Hepatocyte (in vitro differentiated cells): ENCODE measurements at regions not wholly inside any gene's neighbourhood (a gene's known extent, or its start where the extent isn't known, plus 50 kb on each side); places are given as distances from the start of the nearest gene placed in this dataset.

Source experiments
- EZH2phosphoT487 ChIP-seq: fragments of 200-600 bp; sonication (generic); IDR thresholded peaks from one replicate; pipeline ENCODE4 v1.6.1; 2018; ENCODE audit warnings: antibody characterized with exemption, mild to moderate bottlenecking, low read depth, moderate library complexity; ENCODE audit not compliant: unreplicated experiment, severe bottlenecking
- TF ChIP-seq, protein P1 (sequence below): fragments of 200-600 bp; sonication (generic); IDR thresholded peaks from 2 replicates; pipeline ENCODE4 v1.5.1; 2016; ENCODE audit warnings: antibody characterized with exemption, mild to moderate bottlenecking; ENCODE audit not compliant: poor library complexity

DNA sequence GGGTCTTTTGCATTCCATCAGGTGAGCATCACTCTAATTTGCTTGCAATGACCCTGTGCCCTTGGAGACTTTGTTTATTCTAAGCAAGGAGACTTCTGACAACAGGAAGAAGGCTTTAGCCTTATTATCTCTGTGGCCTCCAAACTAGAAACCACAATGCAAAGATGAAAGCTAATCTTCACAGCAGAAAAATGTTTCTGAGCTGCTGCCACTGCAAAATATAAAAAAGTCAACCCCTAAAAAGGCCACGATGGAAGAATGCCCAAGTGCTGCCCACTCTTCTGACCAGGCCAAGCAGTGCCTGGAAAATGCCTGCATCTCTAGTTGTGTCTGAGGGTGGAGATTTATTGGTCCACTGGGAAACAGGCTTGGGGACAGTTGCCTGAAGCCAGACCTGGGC lies 299.9 kb downstream of the C7orf25 start:
- TF ChIP-seq, protein P1, sequence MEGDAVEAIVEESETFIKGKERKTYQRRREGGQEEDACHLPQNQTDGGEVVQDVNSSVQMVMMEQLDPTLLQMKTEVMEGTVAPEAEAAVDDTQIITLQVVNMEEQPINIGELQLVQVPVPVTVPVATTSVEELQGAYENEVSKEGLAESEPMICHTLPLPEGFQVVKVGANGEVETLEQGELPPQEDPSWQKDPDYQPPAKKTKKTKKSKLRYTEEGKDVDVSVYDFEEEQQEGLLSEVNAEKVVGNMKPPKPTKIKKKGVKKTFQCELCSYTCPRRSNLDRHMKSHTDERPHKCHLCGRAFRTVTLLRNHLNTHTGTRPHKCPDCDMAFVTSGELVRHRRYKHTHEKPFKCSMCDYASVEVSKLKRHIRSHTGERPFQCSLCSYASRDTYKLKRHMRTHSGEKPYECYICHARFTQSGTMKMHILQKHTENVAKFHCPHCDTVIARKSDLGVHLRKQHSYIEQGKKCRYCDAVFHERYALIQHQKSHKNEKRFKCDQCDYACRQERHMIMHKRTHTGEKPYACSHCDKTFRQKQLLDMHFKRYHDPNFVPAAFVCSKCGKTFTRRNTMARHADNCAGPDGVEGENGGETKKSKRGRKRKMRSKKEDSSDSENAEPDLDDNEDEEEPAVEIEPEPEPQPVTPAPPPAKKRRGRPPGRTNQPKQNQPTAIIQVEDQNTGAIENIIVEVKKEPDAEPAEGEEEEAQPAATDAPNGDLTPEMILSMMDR: no peak
- no peak for TF ChIP-seq EZH2phosphoT487
